ENCODE measurements at regions not wholly inside any gene's neighbourhood (a gene's known extent, or its start where the extent isn't known, plus 50 kb on each side); places are given as distances from the start of the nearest gene placed in this dataset.

GRCh38 chr2:55973673-55974072 lies 50.1 kb upstream of the EFEMP1 start:
- WGBS (ENCODE audit: insufficient coverage), result no CpG with 5 or more reads among the region's 1 CpG
- no peak for TF ChIP-seq CTCF (IDR thresholded peaks at IDR 0.05)
- no peak for TF ChIP-seq EZH2 (IDR thresholded peaks at IDR 0.05; ENCODE audit: borderline replicate concordance, insufficient read depth, low read depth, low read length, poor library complexity, severe bottlenecking)

GRCh38 chr2:55976681-55977080 lies 53.1 kb upstream of the EFEMP1 start:
- Histone ChIP-seq H3K4me2 (replicated peaks; ENCODE audit: low read depth, low read length, poor library complexity, severe bottlenecking) (no peak overlapping the region), H3K9ac (ENCODE audit: low read length) (no peak overlapping the region), H3K4me3 (ENCODE audit: control extremely low read depth in 1 of 5, extremely low read depth in 1 of 5, insufficient read depth in 1 of 5, low read depth in 2 of 5, low read length in 4 of 5) (no peak overlapping the region), H3K27me3 (replicated peaks in 1 of 4; ENCODE audit: control extremely low read depth in 1 of 4, control insufficient read depth in 3 of 4, insufficient read depth in 4 of 4, low read length in 3 of 4) (peaks cover 0 to 3% (median 0%) of the 10 kb centered on the region in 4 experiments), H3K36me3 (replicated peaks in 1 of 2; ENCODE audit: control extremely low read depth in 1 of 2, control insufficient read depth in 1 of 2, extremely low read depth in 1 of 2, insufficient read depth in 2 of 2, low read length in 1 of 2) (no peaks in the 10 kb centered on the region), H3K79me2 (ENCODE audit: control insufficient read depth, insufficient read depth, low read length) (no peaks in the 10 kb centered on the region), H4K20me1 (ENCODE audit: control insufficient read depth, insufficient read depth, low read length, poor library complexity, severe bottlenecking) (no peaks in the 10 kb centered on the region), H3K4me1 (ENCODE audit: control insufficient read depth in 2 of 2, insufficient read depth in 2 of 2, low read length in 2 of 2) (no peaks in the 10 kb centered on the region), H3K27ac (ENCODE audit: low read length in 2 of 2) (no peak overlapping the region), H2AFZ (ENCODE audit: insufficient read depth, low read depth, low read length, poor library complexity, severe bottlenecking) (no peak overlapping the region), H3K9me3 (ENCODE audit: control extremely low read depth in 1 of 3, control insufficient read depth in 2 of 3, insufficient read depth in 1 of 3, low read length in 2 of 3) (peaks cover 0 to 4% (median 0%) of the 10 kb centered on the region in 3 donors)
- intact Hi-C loops (cut with micrococcal nuclease), result no loop called here
- H3K4me3 Mint-ChIP-seq, result no peak overlapping the region
- H3K27ac Mint-ChIP-seq, result no peak overlapping the region
- ChIA-PET CTCF (no interaction called here), POLR2A (no interaction called here)
- H3K27me3 Mint-ChIP-seq, result peaks cover 19% of the 10 kb centered on the region
- TF ChIP-seq CTCF (IDR thresholded peaks at IDR 0.05) (no peak), EZH2 (IDR thresholded peaks at IDR 0.05; ENCODE audit: borderline replicate concordance, insufficient read depth, low read depth, low read length, poor library complexity, severe bottlenecking) (no peak)
- ATAC-seq (ENCODE audit: low read depth), result no peak
- no peaks in the 10 kb centered on the region for H3K4me1 Mint-ChIP-seq
- DNase-seq, result no peak
- peaks cover 3% of the 10 kb centered on the region for H3K9me3 Mint-ChIP-seq (ENCODE audit: insufficient read depth)

More at GRCh38 chr2:55973673-55974072, 50.1 kb upstream of the EFEMP1 start:
- CTCF ChIA-PET, result no interaction called here
- H3K4me1 Mint-ChIP-seq, result no peaks in the 10 kb centered on the region
- Histone ChIP-seq H3K27ac (ENCODE audit: low read length in 2 of 2) (no peak overlapping the region), H3K4me2 (replicated peaks; ENCODE audit: low read depth, low read length, poor library complexity, severe bottlenecking) (no peak overlapping the region), H3K9me3 (ENCODE audit: control extremely low read depth in 1 of 3, control insufficient read depth in 2 of 3, insufficient read depth in 1 of 3, low read length in 2 of 3) (no peaks in the 10 kb centered on the region), H4K20me1 (ENCODE audit: control insufficient read depth, insufficient read depth, low read length, poor library complexity, severe bottlenecking) (no peaks in the 10 kb centered on the region), H3K27me3 (replicated peaks in 1 of 4; ENCODE audit: control extremely low read depth in 1 of 4, control insufficient read depth in 3 of 4, insufficient read depth in 4 of 4, low read length in 3 of 4) (peaks cover 0 to 10% (median 0%) of the 10 kb centered on the region in 4 experiments), H3K9ac (ENCODE audit: low read length) (no peak overlapping the region), H3K36me3 (replicated peaks in 1 of 2; ENCODE audit: control extremely low read depth in 1 of 2, control insufficient read depth in 1 of 2, extremely low read depth in 1 of 2, insufficient read depth in 2 of 2, low read length in 1 of 2) (no peaks in the 10 kb centered on the region), H3K4me1 (ENCODE audit: control insufficient read depth in 2 of 2, insufficient read depth in 2 of 2, low read length in 2 of 2) (no peaks in the 10 kb centered on the region), H3K4me3 (ENCODE audit: control extremely low read depth in 1 of 5, extremely low read depth in 1 of 5, insufficient read depth in 1 of 5, low read depth in 2 of 5, low read length in 4 of 5) (no peak overlapping the region), H2AFZ (ENCODE audit: insufficient read depth, low read depth, low read length, poor library complexity, severe bottlenecking) (no peak overlapping the region), H3K79me2 (ENCODE audit: control insufficient read depth, insufficient read depth, low read length) (no peaks in the 10 kb centered on the region)
- H3K4me3 Mint-ChIP-seq, result no peak overlapping the region
- no peak for DNase-seq
- ATAC-seq (ENCODE audit: low read depth), result no peak
- H3K27me3 Mint-ChIP-seq, result peaks cover 27% of the 10 kb centered on the region
- POLR2A ChIA-PET, result no interaction called here
- H3K27ac Mint-ChIP-seq, result no peak overlapping the region
- intact Hi-C loops (cut with micrococcal nuclease), result no loop called here
- peaks cover 2% of the 10 kb centered on the region for H3K9me3 Mint-ChIP-seq (ENCODE audit: insufficient read depth)

Data from B cell (primary cell).